SK-N-MC (cell line): ENCODE measurements at regions not wholly inside any gene's neighbourhood (a gene's known extent, or its start where the extent isn't known, plus 50 kb on each side); places are given as distances from the start of the nearest gene placed in this dataset.

Experiments
- EZH2 ChIP-seq: fragments of 200-600 bp; sonication (generic); IDR thresholded peaks from one replicate; pipeline ENCODE4 v1.6.1; 2017; ENCODE audit warnings: antibody characterized with exemption
- FOXP2 ChIP-seq: optimal IDR thresholded peaks from 2 replicates; pipeline ENCODE3; 2011; ENCODE audit warnings: mild to moderate bottlenecking, moderate library complexity; ENCODE audit not compliant: insufficient read depth; ENCODE audit errors: extremely low read length, control extremely low read depth
- POLR2AphosphoS5 ChIP-seq: IDR thresholded peaks from 2 replicates; pipeline ENCODE4 v1.6.1; 2012; ENCODE audit warnings: mild to moderate bottlenecking, low read depth, low read length, borderline replicate concordance

DNA sequence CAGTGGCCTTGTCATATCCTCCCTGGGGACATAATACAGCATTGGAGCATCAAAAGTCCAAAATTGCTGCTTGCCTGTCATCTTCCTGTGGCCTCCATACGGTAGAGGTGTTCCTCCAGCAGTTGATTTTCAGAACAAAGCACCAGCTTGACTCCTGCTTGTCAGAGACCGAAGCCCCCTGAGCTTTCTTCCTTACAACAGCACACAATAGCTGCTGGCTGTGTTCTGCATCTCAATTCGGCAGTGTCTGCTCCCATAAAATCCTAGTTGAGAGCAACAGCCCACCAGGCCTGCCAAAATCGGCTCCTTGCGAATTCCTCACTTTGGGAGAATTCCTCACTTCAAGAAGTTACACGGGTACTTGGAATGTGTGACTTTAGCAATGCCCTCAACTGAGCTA is 372.9 kb downstream of the SAMD5 start:
- no peak for TF ChIP-seq POLR2AphosphoS5
- TF ChIP-seq EZH2 = no peak
- no peak for TF ChIP-seq FOXP2
